Mesendoderm (in vitro differentiated cells): ENCODE measurements at regions not wholly inside any gene's neighbourhood (a gene's known extent, or its start where the extent isn't known, plus 50 kb on each side); places are given as distances from the start of the nearest gene placed in this dataset.

Source experiments
- DNase-seq: peaks from one replicate; pipeline ENCODE4 v3.0.0; 2013
- H2AK5ac ChIP-seq: 2 replicates; pipeline ENCODE4 v1.6.1; 2013; ENCODE audit warnings: low read length, inconsistent platforms
- H2BK120ac ChIP-seq: 2 replicates; pipeline ENCODE4 v1.6.1; 2013; ENCODE audit warnings: low read depth, mild to moderate bottlenecking, low read length, moderate library complexity, mixed read lengths
- H2BK15ac ChIP-seq: replicated peaks from 2 replicates; pipeline ENCODE4 v1.6.1; 2013; ENCODE audit warnings: low read depth, mild to moderate bottlenecking, moderate library complexity
- H2BK5ac ChIP-seq: 2 replicates; pipeline ENCODE4 v1.6.1; 2013; ENCODE audit warnings: low read length, inconsistent platforms
- H3K18ac ChIP-seq: 2 replicates; pipeline ENCODE4 v1.6.1; 2013; ENCODE audit warnings: mild to moderate bottlenecking, low read length, mixed read lengths
- H3K23ac ChIP-seq: one replicate; pipeline ENCODE4 v1.6.1; 2013; ENCODE audit warnings: low read length
- H3K27ac ChIP-seq: 2 replicates; pipeline ENCODE4 v1.5.1; 2013; ENCODE audit warnings: low read depth, mild to moderate bottlenecking, inconsistent platforms, low read length, moderate library complexity
- H3K27me3 ChIP-seq: 2 replicates; pipeline ENCODE4 v1.6.1; 2013; ENCODE audit warnings: low read length, control low read depth, mild to moderate bottlenecking, inconsistent platforms; ENCODE audit not compliant: insufficient read depth, poor library complexity
- H3K36me3 ChIP-seq: 2 replicates; pipeline ENCODE4 v1.6.1; 2013; ENCODE audit warnings: low read length, inconsistent platforms; ENCODE audit not compliant: control insufficient read depth, insufficient read depth
- H3K4ac ChIP-seq: one replicate; pipeline ENCODE4 v1.6.1; 2013; ENCODE audit warnings: low read depth, mild to moderate bottlenecking, low read length, moderate library complexity
- H3K4me1 ChIP-seq: 2 replicates; pipeline ENCODE4 v1.6.1; 2013; ENCODE audit warnings: low read depth, low read length, inconsistent platforms; ENCODE audit not compliant: control insufficient read depth
- H3K4me2 ChIP-seq: 2 replicates; pipeline ENCODE4 v1.6.1; 2013; ENCODE audit warnings: low read length
- H3K4me3 ChIP-seq: 2 replicates; pipeline ENCODE4 v1.5.1; 2013; ENCODE audit warnings: mild to moderate bottlenecking, low read length
- H3K56ac ChIP-seq: one replicate; pipeline ENCODE4 v1.6.1; 2013; ENCODE audit warnings: low read length
- H3K79me1 ChIP-seq: 2 replicates; pipeline ENCODE4 v1.6.1; 2013; ENCODE audit warnings: low read length, inconsistent platforms
- H3K79me2 ChIP-seq: 2 replicates; pipeline ENCODE4 v1.6.1; 2013; ENCODE audit warnings: mild to moderate bottlenecking, low read length; ENCODE audit not compliant: control insufficient read depth, insufficient read depth
- H3K9ac ChIP-seq: 2 replicates; pipeline ENCODE4 v1.6.1; 2013; ENCODE audit warnings: low read length, inconsistent platforms
- H4K5ac ChIP-seq: one replicate; pipeline ENCODE4 v1.6.1; 2013; ENCODE audit warnings: low read length
- H4K8ac ChIP-seq: one replicate; pipeline ENCODE4 v1.6.1; 2013; ENCODE audit warnings: low read depth, mild to moderate bottlenecking, control low read depth, low read length, moderate library complexity
- WGBS: extraction: QIAGEN DNeasy Blood & Tissue Kit; methylation state at CpG from one replicate; pipeline ENCODE4 v1.1.7; 2013; ENCODE audit warnings: low lambda C conversion rate, missing lambda C conversion rate; ENCODE audit not compliant: insufficient coverage; ENCODE audit errors: extremely low coverage; 5-methylcytosine and 5-hydroxymethylcytosine counted together

- no peak overlapping the region for H4K5ac ChIP-seq
- no peak overlapping the region for H3K4ac ChIP-seq
- H2BK5ac ChIP-seq = no peak overlapping the region
- H2BK120ac ChIP-seq = no peak overlapping the region
- no CpG with 5 or more reads among the region's 6 CpGs for WGBS
- no peaks in the 10 kb centered on the region for H3K4me1 ChIP-seq
- H3K4me2 ChIP-seq = no peak overlapping the region
- no peak overlapping the region for H3K4me3 ChIP-seq
- no peak overlapping the region for H4K8ac ChIP-seq
- H3K79me2 ChIP-seq = no peaks in the 10 kb centered on the region
- H3K79me1 ChIP-seq = no peaks in the 10 kb centered on the region
- no peaks in the 10 kb centered on the region for H3K36me3 ChIP-seq
- H3K18ac ChIP-seq = no peak overlapping the region
- H2BK15ac ChIP-seq = no peak overlapping the region
- H3K9ac ChIP-seq = no peak overlapping the region
- H3K56ac ChIP-seq = no peak overlapping the region
- H3K23ac ChIP-seq = no peak overlapping the region
- no peak overlapping the region for H2AK5ac ChIP-seq
- no peak for DNase-seq
- no peak overlapping the region for H3K27ac ChIP-seq
- no peaks in the 10 kb centered on the region for H3K27me3 ChIP-seq
These were observed 139.1 kb downstream of the SOX9 start for GRCh38 chr17:72259922-72260321.

- no peaks in the 10 kb centered on the region for H3K4me1 ChIP-seq
- H3K27me3 ChIP-seq = no peaks in the 10 kb centered on the region
- no peak overlapping the region for H3K9ac ChIP-seq
- no peaks in the 10 kb centered on the region for H3K36me3 ChIP-seq
- H4K8ac ChIP-seq = no peak overlapping the region
- H2AK5ac ChIP-seq = no peak overlapping the region
- H3K4me2 ChIP-seq = no peak overlapping the region
- no peak overlapping the region for H3K23ac ChIP-seq
- H3K79me1 ChIP-seq = no peaks in the 10 kb centered on the region
- no peak overlapping the region for H2BK120ac ChIP-seq
- no peak overlapping the region for H3K4me3 ChIP-seq
- H3K27ac ChIP-seq = no peak overlapping the region
- H3K56ac ChIP-seq = no peak overlapping the region
- H2BK15ac ChIP-seq = no peak overlapping the region
- H4K5ac ChIP-seq = no peak overlapping the region
- H3K79me2 ChIP-seq = no peaks in the 10 kb centered on the region
- H3K18ac ChIP-seq = no peak overlapping the region
- no peak overlapping the region for H3K4ac ChIP-seq
- no peak for DNase-seq
- no peak overlapping the region for H2BK5ac ChIP-seq
These were observed 141.9 kb downstream of the SOX9 start for GRCh38 chr17:72262766-72263165.

DNA sequence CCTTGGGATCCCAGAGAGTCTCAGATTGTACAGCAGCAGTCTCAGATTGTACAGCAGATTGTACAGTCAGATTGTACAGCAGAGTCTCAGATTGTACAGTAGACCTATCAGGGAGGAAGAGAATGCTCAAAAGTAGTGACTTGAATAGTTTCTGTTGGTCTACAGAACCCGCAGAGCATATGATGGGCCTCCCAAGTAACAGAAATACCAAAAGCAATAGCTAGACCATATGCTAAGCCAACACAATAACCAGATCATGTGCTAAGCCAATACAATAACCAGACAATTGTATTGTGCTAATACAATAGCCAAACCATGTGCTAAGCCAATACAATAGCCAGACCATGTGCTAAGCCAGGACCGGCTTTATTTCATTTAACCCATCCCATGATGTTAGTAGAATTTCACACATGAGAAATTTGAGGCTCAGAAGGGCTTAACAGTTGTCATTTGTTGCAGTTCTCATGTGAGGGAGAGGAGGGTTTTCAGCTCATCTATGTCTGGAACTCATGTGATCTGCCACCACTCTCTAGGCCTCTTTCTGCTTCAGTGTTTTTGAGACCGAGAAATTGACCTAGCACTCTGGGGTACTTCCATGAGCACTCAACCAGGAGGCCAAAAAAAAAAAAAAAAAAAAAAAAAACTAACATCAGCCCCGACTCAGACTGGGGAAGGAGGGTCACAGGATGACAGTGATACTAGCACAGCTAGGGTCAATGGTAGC lies 144.0 kb downstream of the SOX9 start:
- H2BK5ac ChIP-seq = no peak overlapping the region
- no peak overlapping the region for H3K4me2 ChIP-seq
- no peak overlapping the region for H4K5ac ChIP-seq
- H3K27ac ChIP-seq = no peak overlapping the region
- no peaks in the 10 kb centered on the region for H3K36me3 ChIP-seq
- H3K4ac ChIP-seq = no peak overlapping the region
- no peaks in the 10 kb centered on the region for H3K79me1 ChIP-seq
- H3K27me3 ChIP-seq = no peaks in the 10 kb centered on the region
- no peak overlapping the region for H3K4me3 ChIP-seq
- H4K8ac ChIP-seq = no peak overlapping the region
- H2BK15ac ChIP-seq = no peak overlapping the region
- DNase-seq = no peak
- no peaks in the 10 kb centered on the region for H3K79me2 ChIP-seq
- H2BK120ac ChIP-seq = no peak overlapping the region
- H3K56ac ChIP-seq = no peak overlapping the region
- no peak overlapping the region for H3K18ac ChIP-seq
- H2AK5ac ChIP-seq = no peak overlapping the region
- H3K4me1 ChIP-seq = no peaks in the 10 kb centered on the region
- H3K9ac ChIP-seq = no peak overlapping the region
- no CpG with 5 or more reads among the region's 4 CpGs for WGBS
- no peak overlapping the region for H3K23ac ChIP-seq

- H3K4me3 ChIP-seq = no peak overlapping the region
- no peak overlapping the region for H3K18ac ChIP-seq
- H4K5ac ChIP-seq = no peak overlapping the region
- no peak overlapping the region for H3K4ac ChIP-seq
- H2BK5ac ChIP-seq = no peak overlapping the region
- no peak overlapping the region for H2BK15ac ChIP-seq
- no peak overlapping the region for H3K4me2 ChIP-seq
- no CpG with 5 or more reads among the region's 13 CpGs for whole genome bisulfite sequencing
- no peaks in the 10 kb centered on the region for H3K79me2 ChIP-seq
- H4K8ac ChIP-seq = no peak overlapping the region
- no peaks in the 10 kb centered on the region for H3K4me1 ChIP-seq
- H3K36me3 ChIP-seq = no peaks in the 10 kb centered on the region
- no peak overlapping the region for H2AK5ac ChIP-seq
- no peak overlapping the region for H3K56ac ChIP-seq
- no peaks in the 10 kb centered on the region for H3K27me3 ChIP-seq
- DNase-seq = no peak
- no peak overlapping the region for H2BK120ac ChIP-seq
- H3K79me1 ChIP-seq = no peaks in the 10 kb centered on the region
- H3K9ac ChIP-seq = no peak overlapping the region
- H3K23ac ChIP-seq = no peak overlapping the region
- no peak overlapping the region for H3K27ac ChIP-seq
These were observed 145.4 kb downstream of the SOX9 start for GRCh38 chr17:72266112-72266775.

DNA sequence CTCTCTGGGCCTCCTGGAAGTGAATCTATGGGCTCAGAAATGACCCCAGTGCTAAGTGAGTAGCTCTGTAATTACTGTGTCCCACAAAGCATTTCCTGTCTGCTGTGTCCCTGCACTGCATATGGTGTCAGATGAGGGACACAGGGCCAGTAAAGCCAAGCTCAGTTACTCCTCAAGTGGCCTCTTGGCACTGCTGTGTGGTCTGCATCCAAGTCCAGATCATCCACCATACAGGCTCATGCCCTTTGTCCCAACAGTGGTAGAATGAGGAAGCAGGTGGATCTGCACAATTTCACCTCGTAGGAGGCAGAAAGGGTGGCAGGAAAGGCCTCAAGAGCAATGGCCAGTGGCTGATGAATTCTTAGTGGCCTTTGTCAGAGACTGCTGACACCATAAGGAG lies 146.8 kb downstream of the SOX9 start:
- no peak overlapping the region for H3K4me3 ChIP-seq
- no peaks in the 10 kb centered on the region for H3K79me2 ChIP-seq
- H3K4ac ChIP-seq = no peak overlapping the region
- H3K4me2 ChIP-seq = no peak overlapping the region
- H3K27ac ChIP-seq = no peak overlapping the region
- no peak overlapping the region for H3K56ac ChIP-seq
- H3K79me1 ChIP-seq = no peaks in the 10 kb centered on the region
- H4K8ac ChIP-seq = no peak overlapping the region
- H3K18ac ChIP-seq = no peak overlapping the region
- no peaks in the 10 kb centered on the region for H3K4me1 ChIP-seq
- H2BK120ac ChIP-seq = no peak overlapping the region
- DNase-seq = no peak
- no peak overlapping the region for H4K5ac ChIP-seq
- no peaks in the 10 kb centered on the region for H3K27me3 ChIP-seq
- no peak overlapping the region for H3K9ac ChIP-seq
- H2AK5ac ChIP-seq = no peak overlapping the region
- no peak overlapping the region for H3K23ac ChIP-seq
- no peak overlapping the region for H2BK15ac ChIP-seq
- no peaks in the 10 kb centered on the region for H3K36me3 ChIP-seq
- no peak overlapping the region for H2BK5ac ChIP-seq
- no CpG with 5 or more reads among the region's 1 CpG for WGBS

DNA sequence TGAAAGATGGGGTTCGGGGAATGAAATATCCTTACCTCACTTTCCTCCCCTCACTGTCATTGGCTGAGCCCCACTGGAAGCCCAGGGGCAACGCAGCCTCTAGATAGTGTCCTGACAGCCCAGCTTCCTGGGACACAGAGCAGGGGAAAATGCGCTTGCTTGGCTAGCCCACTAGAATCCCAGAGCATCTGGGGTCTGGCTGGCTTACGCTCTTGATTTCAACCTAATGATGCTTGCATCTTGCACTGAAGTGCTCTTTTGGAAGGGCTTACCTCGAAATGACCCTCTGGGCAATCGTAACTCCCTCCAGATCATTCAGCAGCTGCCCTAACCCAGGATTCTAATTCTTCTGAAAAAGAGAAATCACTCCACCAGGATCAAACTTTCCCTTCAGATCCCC lies 147.6 kb downstream of the SOX9 start:
- DNase-seq = no peak
- Histone ChIP-seq H4K8ac (no peak overlapping the region), H3K36me3 (no peaks in the 10 kb centered on the region), H4K5ac (no peak overlapping the region), H3K27me3 (no peaks in the 10 kb centered on the region), H3K79me2 (no peaks in the 10 kb centered on the region), H3K23ac (no peak overlapping the region), H3K4ac (no peak overlapping the region), H3K4me3 (no peak overlapping the region), H3K27ac (no peak overlapping the region), H3K56ac (no peak overlapping the region), H3K18ac (no peak overlapping the region), H2BK5ac (no peak overlapping the region), H2AK5ac (no peak overlapping the region), H3K9ac (no peak overlapping the region), H3K4me1 (no peaks in the 10 kb centered on the region), H2BK120ac (no peak overlapping the region), H2BK15ac (no peak overlapping the region), H3K4me2 (no peak overlapping the region), H3K79me1 (no peaks in the 10 kb centered on the region)
- WGBS = no CpG with 5 or more reads among the region's 6 CpGs
